ENCODE measurements at regions not wholly inside any gene's neighbourhood (a gene's known extent, or its start where the extent isn't known, plus 50 kb on each side); places are given as distances from the start of the nearest gene placed in this dataset.
A peak's percentile ranks its signal among the peaks of the same experiment; 100 is the strongest.

GRCh38 chr4:46653842-46654241 is 255.2 kb downstream of the COX7B2 start:
- Histone ChIP-seq H3K27ac (no peak overlapping the region), H3K36me3 (ENCODE audit: low read depth, missing control alignments) (no peaks in the 10 kb centered on the region), H3K9me3 (no peaks in the 10 kb centered on the region), H3K27me3 (no peaks in the 10 kb centered on the region), H3K4me3 (no peak overlapping the region), H3K4me1 (no peaks in the 10 kb centered on the region)
- no peak for DNase-seq
- WGBS, 2 donors: 96 to 98% methylated on average over 4 of the region's 4 CpGs
- intact Hi-C loops (cut with DNase I; ENCODE audit: low total_unique reads): no loop called here
- TF ChIP-seq POLR2A (IDR thresholded peaks at IDR 0.05) (no peak), CTCF (IDR thresholded peaks at IDR 0.05) (no peak)

- TF ChIP-seq POLR2A (IDR thresholded peaks at IDR 0.05) (no peak), CTCF (IDR thresholded peaks at IDR 0.05) (no peak)
- H3K27ac ChIP-seq: no peak overlapping the region
- H3K36me3 ChIP-seq (ENCODE audit: low read depth, missing control alignments): no peaks in the 10 kb centered on the region
- H3K4me1 ChIP-seq: no peaks in the 10 kb centered on the region
- DNase-seq: no peak
- 77 to 88% methylated on average over 2 of the region's 2 CpGs for WGBS, 2 donors
- no peaks in the 10 kb centered on the region for H3K9me3 ChIP-seq
- intact Hi-C loops (cut with DNase I; ENCODE audit: low total_unique reads): no loop called here
- no peaks in the 10 kb centered on the region for H3K27me3 ChIP-seq
- no peak overlapping the region for H3K4me3 ChIP-seq
Observed at GRCh38 chr4:46649390-46649789, 259.5 kb upstream of the GABRA2 start.

- H3K9me3 ChIP-seq: no peaks in the 10 kb centered on the region
- 39 to 65% methylated on average over 2 of the region's 2 CpGs for WGBS, 2 donors
Observed at GRCh38 chr4:46648088-46648744, 258.3 kb upstream of the GABRA2 start.

GRCh38 chr4:46645126-46645525 is 255.2 kb upstream of the GABRA2 start:
- intact Hi-C loops (cut with DNase I; ENCODE audit: low total_unique reads): no loop called here
- Histone ChIP-seq H3K27me3 (no peaks in the 10 kb centered on the region), H3K36me3 (ENCODE audit: low read depth, missing control alignments) (no peaks in the 10 kb centered on the region), H3K9me3 (no peaks in the 10 kb centered on the region), H3K4me3 (no peak overlapping the region), H3K27ac (no peak overlapping the region), H3K4me1 (no peaks in the 10 kb centered on the region)
- DNase-seq: no peak
- TF ChIP-seq POLR2A (IDR thresholded peaks at IDR 0.05): no peak
- TF ChIP-seq CTCF (IDR thresholded peaks at IDR 0.05): no peak
- WGBS, 2 donors: 63 to 79% methylated on average over 1 of the region's 1 CpG

More at GRCh38 chr4:46648088-46648744, 258.3 kb upstream of the GABRA2 start:
- intact Hi-C loops (cut with DNase I; ENCODE audit: low total_unique reads): no loop called here
- DNase-seq: peak; percentile 36
- H3K4me3 ChIP-seq: no peak overlapping the region
- TF ChIP-seq POLR2A (IDR thresholded peaks at IDR 0.05) (no peak), CTCF (IDR thresholded peaks at IDR 0.05) (peak in 1 of 3 experiments; percentile 38)
- H3K4me1 ChIP-seq: no peaks in the 10 kb centered on the region
- no peaks in the 10 kb centered on the region for H3K36me3 ChIP-seq (ENCODE audit: low read depth, missing control alignments)
- no peak overlapping the region for H3K27ac ChIP-seq
- no peaks in the 10 kb centered on the region for H3K27me3 ChIP-seq
